PC-9 (cell line): ENCODE measurements at regions not wholly inside any gene's neighbourhood (a gene's known extent, or its start where the extent isn't known, plus 50 kb on each side); places are given as distances from the start of the nearest gene placed in this dataset.

Source experiments
- BruUV-seq: library from RNA; stranded (reverse); fragments of 400-500 nt; replicated peaks from 2 replicates; lab custom pipeline; 2021; lab: Mats Ljungman, UMichigan
- CTCF ChIA-PET: fragments of 300-600 bp; sonication (Branson Sonifier 250); formaldehyde crosslinking; loops from one replicate; lab custom pipeline; 2022; ENCODE audit warnings: antibody characterized with exemption; lab: Charles Lee
- POLR2A ChIA-PET: fragments of 300-600 bp; sonication (Branson Sonifier 250); formaldehyde crosslinking; loops from one replicate; lab custom pipeline; 2022; ENCODE audit warnings: antibody characterized with exemption; ENCODE audit not compliant: unreplicated experiment; lab: Charles Lee
- DNase-seq, 2 experiments: peaks; one replicate each; pipeline versions ENCODE4 v3.0.0 to v3.0.0-alpha.2; 2015 to 2022; ENCODE audit warnings: mixed read lengths in 1 of 2
- H2AFZ ChIP-seq: fragments of 200-600 bp; sonication (generic); 2 replicates; pipeline ENCODE4 v1.8.1; 2017; ENCODE audit warnings: antibody characterized with exemption
- H3F3A ChIP-seq: fragments of 200-600 bp; sonication (generic); 2 replicates; pipeline ENCODE4 v1.8.1; 2017; ENCODE audit warnings: antibody characterized with exemption, mild to moderate bottlenecking, low read depth; ENCODE audit not compliant: insufficient read depth
- H3K27ac ChIP-seq: fragments of 200-600 bp; sonication (generic); 2 replicates; pipeline ENCODE4 v1.6.1; 2016; ENCODE audit warnings: mixed run types
- H3K27me3 ChIP-seq: fragments of 200-600 bp; sonication (generic); 2 replicates; pipeline ENCODE4 v1.6.1; 2016; ENCODE audit warnings: low read depth, mixed run types; ENCODE audit not compliant: insufficient read depth
- H3K36me3 ChIP-seq: fragments of 200-600 bp; sonication (generic); 2 replicates; pipeline ENCODE4 v1.6.1; 2016; ENCODE audit warnings: low read depth, mixed run types
- H3K4me1 ChIP-seq: fragments of 200-600 bp; sonication (generic); replicated peaks from 2 replicates; pipeline ENCODE4 v1.6.1; 2016; ENCODE audit warnings: mixed run types; ENCODE audit not compliant: insufficient read depth
- H3K4me2 ChIP-seq: fragments of 200-600 bp; sonication (generic); 2 replicates; pipeline ENCODE4 v1.6.1; 2017; ENCODE audit warnings: mixed run types
- H3K4me3 ChIP-seq: fragments of 200-600 bp; sonication (generic); 2 replicates; pipeline ENCODE4 v1.6.1; 2016; ENCODE audit warnings: mixed run types
- H3K79me2 ChIP-seq: fragments of 200-600 bp; sonication (generic); 2 replicates; pipeline ENCODE4 v1.6.1; 2017; ENCODE audit warnings: low read depth, mixed run types
- H3K9me2 ChIP-seq: fragments of 200-600 bp; sonication (generic); 2 replicates; pipeline ENCODE4 v1.8.1; 2017; ENCODE audit warnings: mild to moderate bottlenecking; ENCODE audit not compliant: insufficient read depth
- H3K9me3 ChIP-seq: fragments of 200-600 bp; sonication (generic); 2 replicates; pipeline ENCODE4 v1.8.1; 2016; ENCODE audit warnings: low read depth; ENCODE audit not compliant: insufficient read depth
- H4K20me1 ChIP-seq: fragments of 200-600 bp; sonication (generic); 2 replicates; pipeline ENCODE4 v1.8.1; 2017; ENCODE audit not compliant: insufficient read depth
- EZH2 ChIP-seq: fragments of 200-600 bp; sonication (generic); IDR thresholded peaks from 2 replicates; pipeline ENCODE4 v1.8.0; 2017; ENCODE audit warnings: antibody characterized with exemption, low read depth
- intact Hi-C: fragments of 100-400 bp; cut with micrococcal nuclease; formaldehyde crosslinking; loops from one replicate; pipeline ENCODE4 v1.10.0; 2022; ENCODE audit not compliant: unreplicated experiment
- TF ChIP-seq, protein P1 (sequence below): fragments of 200-600 bp; sonication (generic); conservative IDR thresholded peaks from 2 replicates; pipeline ENCODE4 v1.6.1; 2017; ENCODE audit warnings: mixed run types, antibody characterized with exemption, mild to moderate bottlenecking, moderate library complexity

DNA sequence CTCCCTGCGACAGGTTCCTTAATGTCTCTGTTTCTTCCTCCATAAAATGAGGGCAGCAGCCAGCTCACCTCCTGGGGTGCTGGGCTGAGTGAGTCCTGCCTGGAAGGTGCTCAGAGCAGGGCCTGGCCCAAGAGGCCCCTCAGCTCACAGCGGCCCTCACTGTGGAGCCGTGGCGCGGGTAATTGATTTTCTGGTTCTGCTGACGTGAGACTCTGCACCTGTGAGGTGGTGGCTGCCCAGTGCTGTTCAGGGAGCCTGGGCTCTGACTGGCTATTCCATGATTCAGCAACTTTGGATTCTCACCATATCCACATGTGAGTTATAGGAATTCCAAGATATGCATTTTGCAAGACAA lies 266.6 kb downstream of the ADGRD1 start:
- no TSS peak for BruUV-seq
- no peak for DNase-seq
- Histone ChIP-seq H3K9me2 (no peaks in the 10 kb centered on the region), H3K9me3 (no peaks in the 10 kb centered on the region), H2AFZ (no peak overlapping the region), H3K4me2 (no peak overlapping the region), H3F3A (no peaks in the 10 kb centered on the region), H4K20me1 (no peaks in the 10 kb centered on the region), H3K36me3 (no peaks in the 10 kb centered on the region), H3K4me1 (no peaks in the 10 kb centered on the region), H3K4me3 (no peak overlapping the region), H3K27me3 (peaks cover 44% of the 10 kb centered on the region), H3K79me2 (no peaks in the 10 kb centered on the region), H3K27ac (no peak overlapping the region)
- CTCF ChIA-PET = no interaction called here
- TF ChIP-seq EZH2 = no peak
- TF ChIP-seq, protein P1, sequence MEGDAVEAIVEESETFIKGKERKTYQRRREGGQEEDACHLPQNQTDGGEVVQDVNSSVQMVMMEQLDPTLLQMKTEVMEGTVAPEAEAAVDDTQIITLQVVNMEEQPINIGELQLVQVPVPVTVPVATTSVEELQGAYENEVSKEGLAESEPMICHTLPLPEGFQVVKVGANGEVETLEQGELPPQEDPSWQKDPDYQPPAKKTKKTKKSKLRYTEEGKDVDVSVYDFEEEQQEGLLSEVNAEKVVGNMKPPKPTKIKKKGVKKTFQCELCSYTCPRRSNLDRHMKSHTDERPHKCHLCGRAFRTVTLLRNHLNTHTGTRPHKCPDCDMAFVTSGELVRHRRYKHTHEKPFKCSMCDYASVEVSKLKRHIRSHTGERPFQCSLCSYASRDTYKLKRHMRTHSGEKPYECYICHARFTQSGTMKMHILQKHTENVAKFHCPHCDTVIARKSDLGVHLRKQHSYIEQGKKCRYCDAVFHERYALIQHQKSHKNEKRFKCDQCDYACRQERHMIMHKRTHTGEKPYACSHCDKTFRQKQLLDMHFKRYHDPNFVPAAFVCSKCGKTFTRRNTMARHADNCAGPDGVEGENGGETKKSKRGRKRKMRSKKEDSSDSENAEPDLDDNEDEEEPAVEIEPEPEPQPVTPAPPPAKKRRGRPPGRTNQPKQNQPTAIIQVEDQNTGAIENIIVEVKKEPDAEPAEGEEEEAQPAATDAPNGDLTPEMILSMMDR = no peak
- POLR2A ChIA-PET = no interaction called here
- intact Hi-C loops = loop anchor here (5.0 kb wide), 1 partner anchor 222 kb away; no protein-coding TSS in a partner anchor

DNA sequence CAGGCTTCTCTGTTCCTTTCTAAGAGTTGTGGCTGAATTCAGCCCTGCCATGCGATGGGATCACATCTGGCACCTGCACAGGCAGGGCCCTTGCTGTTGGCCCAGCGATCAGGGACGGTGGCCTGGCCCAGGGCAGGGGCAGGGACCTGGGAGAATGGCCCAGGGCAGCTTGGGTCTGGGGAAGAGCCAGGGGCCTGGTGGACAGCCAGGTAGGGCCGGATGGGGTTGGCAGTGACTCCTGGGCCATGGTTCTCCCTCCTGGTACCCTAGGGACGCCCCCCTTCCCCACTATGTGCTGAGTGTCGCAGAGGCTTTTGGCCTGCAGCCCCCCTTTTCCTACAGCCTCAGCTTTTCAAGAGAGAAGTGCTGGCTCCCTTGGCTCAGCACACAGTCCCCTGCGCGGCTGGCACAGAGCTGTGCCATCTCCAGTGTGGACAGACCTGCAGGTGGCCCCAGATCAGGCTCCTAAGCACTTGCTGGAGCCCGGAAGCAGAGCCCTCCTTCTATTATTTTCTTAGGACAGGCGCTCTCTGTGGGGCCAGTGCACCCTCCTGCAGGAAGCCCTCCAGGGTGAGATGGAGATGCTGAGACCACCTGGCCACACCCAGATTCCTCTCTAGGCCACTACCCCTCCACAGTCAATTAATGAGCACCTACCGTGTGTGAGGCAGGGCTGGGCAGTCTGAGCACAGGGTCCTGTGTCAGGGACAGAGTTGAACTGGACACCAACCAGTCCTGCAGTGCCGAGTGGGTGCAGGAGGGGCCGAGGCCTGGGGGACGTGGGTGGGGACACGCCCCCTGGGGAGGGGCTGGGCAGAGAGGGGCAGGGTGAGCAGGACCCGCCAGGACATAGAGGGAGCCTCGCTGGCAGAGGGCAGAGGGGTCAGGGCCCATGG lies 267.6 kb downstream of the ADGRD1 start:
- Histone ChIP-seq H3K4me3 (no peak overlapping the region), H3K36me3 (no peaks in the 10 kb centered on the region), H3K79me2 (no peaks in the 10 kb centered on the region), H3K9me3 (no peaks in the 10 kb centered on the region), H3K27ac (no peak overlapping the region), H2AFZ (no peak overlapping the region), H3K9me2 (no peaks in the 10 kb centered on the region), H3K4me1 (no peaks in the 10 kb centered on the region), H3K4me2 (no peak overlapping the region), H3F3A (no peaks in the 10 kb centered on the region), H3K27me3 (peaks cover 47% of the 10 kb centered on the region), H4K20me1 (no peaks in the 10 kb centered on the region)
- DNase-seq = no peak
- TF ChIP-seq EZH2 = no peak
- intact Hi-C loops = loop anchor here (5.0 kb wide), 1 partner anchor 221 kb away; no protein-coding TSS in a partner anchor
- CTCF ChIA-PET = no interaction called here
- POLR2A ChIA-PET = no interaction called here
- BruUV-seq = no TSS peak

DNA sequence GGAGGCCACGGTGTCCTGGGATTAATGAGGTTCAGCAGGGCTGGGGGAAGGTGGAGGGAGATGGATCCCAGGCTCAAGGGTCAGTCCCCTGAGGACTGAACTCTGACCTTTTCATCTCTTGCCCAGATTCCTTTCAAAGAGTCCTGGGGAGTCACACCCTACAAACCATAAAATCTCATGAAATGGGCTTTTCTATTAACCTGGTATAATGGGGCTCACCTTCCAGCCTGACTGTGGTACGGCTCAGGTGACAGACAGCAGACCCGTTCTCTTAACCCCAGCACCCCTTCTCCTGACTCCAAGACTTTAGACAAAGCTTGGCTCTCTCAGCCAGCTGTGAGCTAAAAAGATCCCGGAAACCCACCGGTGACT lies 268.2 kb downstream of the ADGRD1 start:
- H2AFZ ChIP-seq = no peak overlapping the region
- intact Hi-C loops = loop anchor here (5.0 kb wide), 1 partner anchor 220 kb away; no protein-coding TSS in a partner anchor
- ChIA-PET POLR2A (no interaction called here), CTCF (no interaction called here)
- H3K4me1 ChIP-seq = no peaks in the 10 kb centered on the region
- no peak overlapping the region for H3K4me2 ChIP-seq
- H3K9me2 ChIP-seq = no peaks in the 10 kb centered on the region
- H3K9me3 ChIP-seq = no peaks in the 10 kb centered on the region
- no peaks in the 10 kb centered on the region for H3F3A ChIP-seq
- no peak overlapping the region for H3K4me3 ChIP-seq
- H3K79me2 ChIP-seq = no peaks in the 10 kb centered on the region
- no peaks in the 10 kb centered on the region for H3K36me3 ChIP-seq
- no peak overlapping the region for H3K27ac ChIP-seq
- H3K27me3 ChIP-seq = peaks cover 43% of the 10 kb centered on the region
- TF ChIP-seq, protein P1 = no peak
- TF ChIP-seq EZH2 = no peak
- no TSS peak for BruUV-seq
- no peaks in the 10 kb centered on the region for H4K20me1 ChIP-seq
- no peak for DNase-seq
